NCI-H2081 (cell line): ENCODE measurements at regions not wholly inside any gene's neighbourhood (a gene's known extent, or its start where the extent isn't known, plus 50 kb on each side); places are given as distances from the start of the nearest gene placed in this dataset.

ENCODE experiments used
- DNase-seq, 2 experiments: peaks; one replicate each; lab custom pipeline; 2025; lab: John Stamatoyannopoulos, UW

GRCh38 chr13:40190641-40191100, 475.8 kb downstream of the FOXO1 start:
- DNase-seq: no peak

GRCh38 chr13:40191186-40191980, 475.1 kb downstream of the FOXO1 start:
- no peak for DNase-seq

GRCh38 chr13:40192452-40192851, 474.0 kb downstream of the FOXO1 start:
- no peak for DNase-seq

- no peak for DNase-seq
Measured at GRCh38 chr13:40192858-40193257, 473.6 kb downstream of the FOXO1 start.

GRCh38 chr13:40193286-40194223, 472.9 kb downstream of the FOXO1 start:
- DNase-seq: no peak

- no peak for DNase-seq
Measured at GRCh38 chr13:40194224-40194806, 472.1 kb downstream of the FOXO1 start.

GRCh38 chr13:40197049-40197448, 469.4 kb downstream of the FOXO1 start:
- DNase-seq: no peak

GRCh38 chr13:40197936-40198595, 468.4 kb downstream of the FOXO1 start:
- no peak for DNase-seq

- DNase-seq: no peak
Measured at GRCh38 chr13:40200273-40200978, 466.0 kb downstream of the FOXO1 start.

GRCh38 chr13:40204246-40204645, 462.2 kb downstream of the FOXO1 start:
- DNase-seq: no peak

- DNase-seq: no peak
Measured at GRCh38 chr13:40205771-40206240, 460.6 kb downstream of the FOXO1 start.

- no peak for DNase-seq
Measured at GRCh38 chr13:40206241-40207000, 460.0 kb downstream of the FOXO1 start.

- no peak for DNase-seq
Measured at GRCh38 chr13:40207001-40207478, 459.4 kb downstream of the FOXO1 start.

- no peak for DNase-seq
Measured at GRCh38 chr13:40208517-40208916, 457.9 kb downstream of the FOXO1 start.

GRCh38 chr13:40210865-40211585, 455.4 kb downstream of the FOXO1 start:
- no peak for DNase-seq

GRCh38 chr13:40211586-40211968, 454.9 kb downstream of the FOXO1 start:
- DNase-seq: no peak

GRCh38 chr13:40213779-40214178, 452.7 kb downstream of the FOXO1 start:
- no peak for DNase-seq

GRCh38 chr13:40215311-40215710, 451.1 kb downstream of the FOXO1 start:
- DNase-seq: no peak

GRCh38 chr13:40215747-40216146, 450.7 kb downstream of the FOXO1 start:
- no peak for DNase-seq

GRCh38 chr13:40217675-40218074, 448.8 kb downstream of the FOXO1 start:
- no peak for DNase-seq
